ENCODE measurements at regions not wholly inside any gene's neighbourhood (a gene's known extent, or its start where the extent isn't known, plus 50 kb on each side); places are given as distances from the start of the nearest gene placed in this dataset.

GRCh38 chr14:30053103-30053502, 125.5 kb upstream of the PRKD1 start:
- no peaks in the 10 kb centered on the region for H3K36me3 ChIP-seq (replicated peaks in 1 of 2)
- 82 to 91% (median 89%) methylated on average over 2 of the region's 2 CpGs for WGBS, 4 donors
- H3K4me3 ChIP-seq, result no peak overlapping the region
- no peaks in the 10 kb centered on the region for H3K27me3 ChIP-seq
- H3K4me1 ChIP-seq (replicated peaks in 1 of 2), result no peaks in the 10 kb centered on the region
- TF ChIP-seq POLR2A (IDR thresholded peaks at IDR 0.05), result no peak
- no peaks in the 10 kb centered on the region for H3K9me3 ChIP-seq (replicated peaks in 1 of 3)
- intact Hi-C loops (cut with DNase I), result no loop called here
- no peak overlapping the region for H3K27ac ChIP-seq
- DNase-seq, result no peak

DNA sequence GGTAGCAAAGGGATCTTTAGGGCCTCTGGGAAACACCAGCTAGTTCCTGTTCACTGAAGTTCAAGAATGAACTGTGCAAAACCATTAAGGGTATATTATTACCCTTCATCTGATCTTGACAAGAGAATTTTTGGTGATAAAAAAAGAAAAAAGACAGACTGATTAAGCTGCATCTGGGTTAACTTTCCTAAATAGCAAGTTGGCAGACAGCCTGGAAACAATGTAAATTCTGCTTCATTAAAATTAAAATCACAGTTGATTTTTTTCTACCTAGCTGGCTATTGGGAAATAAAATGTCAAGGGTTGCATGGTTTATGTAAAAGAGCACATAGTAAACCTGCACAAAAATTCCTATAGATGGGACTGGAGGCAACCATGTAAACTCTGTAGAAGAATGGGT, 126.6 kb upstream of the PRKD1 start:
- Histone ChIP-seq H3K27me3 (no peaks in the 10 kb centered on the region), H3K9me3 (replicated peaks in 1 of 3) (no peaks in the 10 kb centered on the region), H3K4me1 (replicated peaks in 1 of 2) (no peaks in the 10 kb centered on the region), H3K4me3 (no peak overlapping the region), H3K27ac (no peak overlapping the region), H3K36me3 (replicated peaks in 1 of 2) (no peaks in the 10 kb centered on the region)
- no peak for DNase-seq
- intact Hi-C loops (cut with DNase I), result no loop called here
- TF ChIP-seq CTCF (IDR thresholded peaks at IDR 0.05), result no peak
- no peak for TF ChIP-seq POLR2A (IDR thresholded peaks at IDR 0.05)

- no peaks in the 10 kb centered on the region for H3K27me3 ChIP-seq
- H3K9me3 ChIP-seq (replicated peaks in 1 of 3), result no peaks in the 10 kb centered on the region
- H3K36me3 ChIP-seq (replicated peaks in 1 of 2), result no peaks in the 10 kb centered on the region
- no peak overlapping the region for H3K27ac ChIP-seq
- intact Hi-C loops (cut with DNase I), result no loop called here
- no peak for DNase-seq
- H3K4me1 ChIP-seq (replicated peaks in 1 of 2), result no peaks in the 10 kb centered on the region
- TF ChIP-seq POLR2A (IDR thresholded peaks at IDR 0.05), result no peak
- no peak for TF ChIP-seq CTCF (IDR thresholded peaks at IDR 0.05)
- 86 to 100% (median 88%) methylated on average over 1 of the region's 1 CpG for WGBS, 4 donors
- H3K4me3 ChIP-seq, result no peak overlapping the region
Observed at GRCh38 chr14:30058401-30058800, 130.8 kb upstream of the PRKD1 start.

GRCh38 chr14:30063746-30064145, 136.1 kb upstream of the PRKD1 start:
- Histone ChIP-seq H3K4me3 (no peak overlapping the region), H3K27ac (no peak overlapping the region), H3K36me3 (replicated peaks in 1 of 2) (no peaks in the 10 kb centered on the region), H3K9me3 (replicated peaks in 1 of 3) (no peaks in the 10 kb centered on the region), H3K4me1 (replicated peaks in 1 of 2) (no peaks in the 10 kb centered on the region), H3K27me3 (no peaks in the 10 kb centered on the region)
- TF ChIP-seq POLR2A (IDR thresholded peaks at IDR 0.05), result no peak
- no peak for TF ChIP-seq CTCF (IDR thresholded peaks at IDR 0.05)
- intact Hi-C loops (cut with DNase I), result no loop called here
- WGBS, 4 donors, result 36 to 55% (median 50%) methylated on average over 2 of the region's 2 CpGs
- no peak for DNase-seq

- no peaks in the 10 kb centered on the region for H3K9me3 ChIP-seq (replicated peaks in 1 of 3)
- intact Hi-C loops (cut with DNase I), result no loop called here
- DNase-seq, result no peak
- no peaks in the 10 kb centered on the region for H3K36me3 ChIP-seq (replicated peaks in 1 of 2)
- H3K27me3 ChIP-seq, result no peaks in the 10 kb centered on the region
- H3K4me1 ChIP-seq (replicated peaks in 1 of 2), result no peaks in the 10 kb centered on the region
- TF ChIP-seq POLR2A (IDR thresholded peaks at IDR 0.05), result no peak
- TF ChIP-seq CTCF (IDR thresholded peaks at IDR 0.05), result no peak
- H3K27ac ChIP-seq, result no peak overlapping the region
- no peak overlapping the region for H3K4me3 ChIP-seq
Observed at GRCh38 chr14:30064454-30064853, 136.8 kb upstream of the PRKD1 start.
